Parathyroid adenoma (tissue), 2 donors: ENCODE measurements at regions not wholly inside any gene's neighbourhood (a gene's known extent, or its start where the extent isn't known, plus 50 kb on each side); places are given as distances from the start of the nearest gene placed in this dataset.

ENCODE experiments used
- H2AFZ ChIP-seq: fragments of 300-600 bp; sonication (generic); one replicate; pipeline ENCODE4 v1.7.0; 2017; ENCODE audit warnings: antibody characterized with exemption, mild to moderate bottlenecking
- H3K27ac ChIP-seq: fragments of 300-600 bp; sonication (generic); one replicate; pipeline ENCODE4 v1.7.0; 2017
- H3K27me3 ChIP-seq: fragments of 300-600 bp; sonication (generic); one replicate; pipeline ENCODE4 v1.7.0; 2017; ENCODE audit warnings: low read length; ENCODE audit not compliant: control insufficient read depth, insufficient read depth
- H3K36me3 ChIP-seq: fragments of 300-600 bp; sonication (generic); one replicate; pipeline ENCODE4 v1.7.0; 2017; ENCODE audit warnings: low read length; ENCODE audit not compliant: control insufficient read depth, insufficient read depth
- H3K4me1 ChIP-seq: fragments of 300-600 bp; sonication (generic); one replicate; pipeline ENCODE4 v1.7.0; 2017; ENCODE audit warnings: control low read depth
- H3K4me2 ChIP-seq: fragments of 300-600 bp; sonication (generic); one replicate; pipeline ENCODE4 v1.7.0; 2017; ENCODE audit warnings: low read length
- H3K4me3 ChIP-seq: fragments of 300-600 bp; sonication (generic); one replicate; pipeline ENCODE4 v1.7.0; 2017; ENCODE audit warnings: low read depth, low read length
- H3K79me2 ChIP-seq: fragments of 300-600 bp; sonication (generic); one replicate; pipeline ENCODE4 v1.7.0; 2017; ENCODE audit warnings: control low read depth
- H3K9ac ChIP-seq: fragments of 300-600 bp; sonication (generic); one replicate; pipeline ENCODE4 v1.7.0; 2017; ENCODE audit warnings: mild to moderate bottlenecking
- H3K9me3 ChIP-seq: fragments of 300-600 bp; sonication (generic); one replicate; pipeline ENCODE4 v1.7.0; 2017; ENCODE audit warnings: low read length; ENCODE audit not compliant: control insufficient read depth
- TF ChIP-seq, protein P1 (sequence below): fragments of 300-600 bp; sonication (generic); IDR thresholded peaks from one replicate; pipeline ENCODE4 v1.7.0; 2017; ENCODE audit warnings: antibody characterized with exemption, mild to moderate bottlenecking
- donor health status: primary hyperparathyroidism.

- no peak overlapping the region for H2AFZ ChIP-seq
These were observed 1381.5 kb upstream of the ADGRL3 start for GRCh38 chr4:59818656-59819055.

DNA sequence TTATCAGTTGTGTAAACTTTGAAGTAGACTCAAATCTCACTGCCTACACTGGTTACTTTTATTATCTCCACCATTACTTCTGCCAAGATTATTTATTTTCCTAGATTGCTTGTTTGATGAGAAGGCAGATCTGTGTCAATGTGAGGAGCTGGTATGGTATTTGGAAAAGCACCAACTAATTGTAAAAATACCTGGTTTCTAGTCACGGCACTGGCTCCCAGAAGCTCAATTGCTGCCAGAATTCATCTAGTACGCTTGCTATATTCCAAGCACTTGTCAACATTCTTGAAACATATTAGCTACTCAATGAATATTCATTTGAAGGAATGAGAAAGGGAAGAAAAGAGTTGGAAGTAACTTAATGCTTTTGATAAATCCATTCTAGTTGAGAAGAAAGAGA is 1376.8 kb upstream of the ADGRL3 start:
- Histone ChIP-seq H3K9me3 (no peaks in the 10 kb centered on the region), H2AFZ (no peak overlapping the region), H3K27ac (no peak overlapping the region), H3K4me2 (no peak overlapping the region), H3K9ac (no peak overlapping the region), H3K36me3 (no peaks in the 10 kb centered on the region), H3K27me3 (no peaks in the 10 kb centered on the region), H3K4me3 (no peak overlapping the region), H3K79me2 (no peaks in the 10 kb centered on the region), H3K4me1 (no peaks in the 10 kb centered on the region)
- TF ChIP-seq, protein P1, sequence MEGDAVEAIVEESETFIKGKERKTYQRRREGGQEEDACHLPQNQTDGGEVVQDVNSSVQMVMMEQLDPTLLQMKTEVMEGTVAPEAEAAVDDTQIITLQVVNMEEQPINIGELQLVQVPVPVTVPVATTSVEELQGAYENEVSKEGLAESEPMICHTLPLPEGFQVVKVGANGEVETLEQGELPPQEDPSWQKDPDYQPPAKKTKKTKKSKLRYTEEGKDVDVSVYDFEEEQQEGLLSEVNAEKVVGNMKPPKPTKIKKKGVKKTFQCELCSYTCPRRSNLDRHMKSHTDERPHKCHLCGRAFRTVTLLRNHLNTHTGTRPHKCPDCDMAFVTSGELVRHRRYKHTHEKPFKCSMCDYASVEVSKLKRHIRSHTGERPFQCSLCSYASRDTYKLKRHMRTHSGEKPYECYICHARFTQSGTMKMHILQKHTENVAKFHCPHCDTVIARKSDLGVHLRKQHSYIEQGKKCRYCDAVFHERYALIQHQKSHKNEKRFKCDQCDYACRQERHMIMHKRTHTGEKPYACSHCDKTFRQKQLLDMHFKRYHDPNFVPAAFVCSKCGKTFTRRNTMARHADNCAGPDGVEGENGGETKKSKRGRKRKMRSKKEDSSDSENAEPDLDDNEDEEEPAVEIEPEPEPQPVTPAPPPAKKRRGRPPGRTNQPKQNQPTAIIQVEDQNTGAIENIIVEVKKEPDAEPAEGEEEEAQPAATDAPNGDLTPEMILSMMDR = no peak

More at GRCh38 chr4:59818656-59819055, 1381.5 kb upstream of the ADGRL3 start:
- H3K27me3 ChIP-seq = no peaks in the 10 kb centered on the region
- no peak overlapping the region for H3K9ac ChIP-seq
- H3K36me3 ChIP-seq = no peaks in the 10 kb centered on the region
- no peaks in the 10 kb centered on the region for H3K4me1 ChIP-seq
- TF ChIP-seq, protein P1 = no peak
- H3K9me3 ChIP-seq = no peaks in the 10 kb centered on the region
- no peak overlapping the region for H3K4me2 ChIP-seq
- H3K4me3 ChIP-seq = peak overlapping the region; percentile 22
- no peaks in the 10 kb centered on the region for H3K79me2 ChIP-seq
- no peak overlapping the region for H3K27ac ChIP-seq

- Histone ChIP-seq H3K27me3 (no peaks in the 10 kb centered on the region), H3K4me2 (no peak overlapping the region), H3K4me1 (no peaks in the 10 kb centered on the region), H2AFZ (no peak overlapping the region), H3K9me3 (no peaks in the 10 kb centered on the region), H3K4me3 (no peak overlapping the region), H3K79me2 (no peaks in the 10 kb centered on the region), H3K27ac (no peak overlapping the region), H3K36me3 (no peaks in the 10 kb centered on the region), H3K9ac (no peak overlapping the region)
- TF ChIP-seq, protein P1 = no peak
These were observed 1375.0 kb upstream of the ADGRL3 start for GRCh38 chr4:59825104-59825503.

GRCh38 chr4:59831746-59832145 is 1368.4 kb upstream of the ADGRL3 start:
- H3K36me3 ChIP-seq = no peaks in the 10 kb centered on the region
- H3K9me3 ChIP-seq = no peaks in the 10 kb centered on the region
- no peak overlapping the region for H2AFZ ChIP-seq
- no peak overlapping the region for H3K27ac ChIP-seq
- TF ChIP-seq, protein P1 = no peak
- H3K9ac ChIP-seq = no peak overlapping the region
- H3K27me3 ChIP-seq = no peaks in the 10 kb centered on the region
- no peaks in the 10 kb centered on the region for H3K4me1 ChIP-seq
- H3K79me2 ChIP-seq = no peaks in the 10 kb centered on the region
- no peak overlapping the region for H3K4me2 ChIP-seq
- no peak overlapping the region for H3K4me3 ChIP-seq

- H3K4me3 ChIP-seq = no peak overlapping the region
These were observed 1365.2 kb upstream of the ADGRL3 start for GRCh38 chr4:59834943-59835342.

More at GRCh38 chr4:59834943-59835342, 1365.2 kb upstream of the ADGRL3 start:
- no peaks in the 10 kb centered on the region for H3K4me1 ChIP-seq
- TF ChIP-seq, protein P1 = no peak
- no peaks in the 10 kb centered on the region for H3K27me3 ChIP-seq
- no peak overlapping the region for H3K4me2 ChIP-seq
- H2AFZ ChIP-seq = no peak overlapping the region
- H3K36me3 ChIP-seq = no peaks in the 10 kb centered on the region
- H3K27ac ChIP-seq = no peak overlapping the region
- H3K9me3 ChIP-seq = no peaks in the 10 kb centered on the region
- H3K79me2 ChIP-seq = no peaks in the 10 kb centered on the region
- no peak overlapping the region for H3K9ac ChIP-seq
